HG03432 (cell line): ENCODE measurements at regions not wholly inside any gene's neighbourhood (a gene's known extent, or its start where the extent isn't known, plus 50 kb on each side); places are given as distances from the start of the nearest gene placed in this dataset.

Experiments used
- ATAC-seq: cut with Tn5 transposase; IDR thresholded peaks from one replicate; pipeline ENCODE4 v1.9.1; 2021; ENCODE audit warnings: mild to moderate bottlenecking, moderate library complexity; ENCODE audit not compliant: unreplicated experiment

DNA sequence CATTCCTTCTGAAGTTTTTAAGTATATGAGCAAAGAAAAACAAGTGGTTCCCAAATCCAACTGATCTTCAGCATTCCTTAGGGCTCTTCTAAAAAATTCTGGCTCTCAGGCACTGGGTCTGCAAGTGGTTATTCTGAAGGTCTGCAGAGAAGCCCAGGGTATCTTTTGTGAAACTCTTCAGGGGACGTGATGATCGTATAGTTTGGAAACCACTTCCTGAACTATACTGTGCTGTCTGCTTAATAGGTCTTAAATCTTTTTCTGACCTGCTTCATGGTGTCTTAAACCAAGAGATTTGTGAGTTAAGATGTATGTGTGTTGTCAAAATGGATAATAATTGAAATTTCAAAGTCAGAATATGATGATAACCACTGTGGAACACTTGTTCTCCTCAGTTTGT, 115.5 kb downstream of the LHX9 start:
- ATAC-seq: no peak

- ATAC-seq: no peak
Observed at GRCh38 chr1:198040880-198041279, 115.9 kb upstream of the NEK7 start.

DNA sequence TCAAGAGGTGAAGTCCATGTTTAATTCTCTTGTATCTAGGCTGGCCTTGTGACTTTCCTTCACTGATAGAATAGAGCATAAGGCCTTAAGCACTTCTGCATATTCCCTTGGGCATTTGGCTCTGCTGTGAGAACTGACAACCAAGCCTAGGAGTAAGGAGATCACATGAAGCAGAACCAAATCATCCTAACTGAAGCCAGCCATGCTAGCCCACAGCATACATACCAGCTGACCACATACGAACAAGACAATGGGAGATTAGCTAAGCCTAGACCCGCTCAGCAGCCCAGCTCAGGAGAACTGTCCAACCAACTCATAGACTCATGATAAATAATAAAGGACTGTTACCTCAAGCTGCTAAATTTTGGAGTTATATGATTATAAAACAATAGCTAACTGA, 114.6 kb upstream of the NEK7 start:
- ATAC-seq: no peak

- ATAC-seq: no peak
Observed at GRCh38 chr1:198047913-198048312, 108.9 kb upstream of the NEK7 start.

- no peak for ATAC-seq
Observed at GRCh38 chr1:198054510-198054909, 102.3 kb upstream of the NEK7 start.

GRCh38 chr1:198056255-198056654, 100.5 kb upstream of the NEK7 start:
- peak; percentile 80 for ATAC-seq

DNA sequence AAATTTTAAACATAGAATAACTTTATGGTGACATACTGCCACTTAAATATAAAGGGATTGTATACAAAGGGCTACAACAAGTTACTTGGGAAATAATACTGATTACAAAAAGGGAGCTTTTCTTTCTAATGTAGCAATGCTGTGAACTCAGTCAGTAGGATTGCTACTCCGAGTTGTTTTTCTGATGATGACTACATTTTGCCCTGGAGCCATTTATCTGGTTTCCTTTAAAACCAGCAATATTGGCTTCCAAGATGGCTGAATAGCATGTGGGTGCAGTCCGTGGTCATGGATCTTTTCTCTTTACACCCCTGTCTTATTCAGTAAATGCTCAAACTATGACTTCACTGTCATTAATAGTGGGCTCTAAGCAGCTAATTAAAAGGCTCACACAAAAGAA, 92.6 kb upstream of the NEK7 start:
- ATAC-seq: no peak

- no peak for ATAC-seq
Observed at GRCh38 chr1:198068285-198068684, 88.5 kb upstream of the NEK7 start.

- ATAC-seq: no peak
Observed at GRCh38 chr1:198072177-198072576, 84.6 kb upstream of the NEK7 start.

- no peak for ATAC-seq
Observed at GRCh38 chr1:198075296-198075695, 81.5 kb upstream of the NEK7 start.

DNA sequence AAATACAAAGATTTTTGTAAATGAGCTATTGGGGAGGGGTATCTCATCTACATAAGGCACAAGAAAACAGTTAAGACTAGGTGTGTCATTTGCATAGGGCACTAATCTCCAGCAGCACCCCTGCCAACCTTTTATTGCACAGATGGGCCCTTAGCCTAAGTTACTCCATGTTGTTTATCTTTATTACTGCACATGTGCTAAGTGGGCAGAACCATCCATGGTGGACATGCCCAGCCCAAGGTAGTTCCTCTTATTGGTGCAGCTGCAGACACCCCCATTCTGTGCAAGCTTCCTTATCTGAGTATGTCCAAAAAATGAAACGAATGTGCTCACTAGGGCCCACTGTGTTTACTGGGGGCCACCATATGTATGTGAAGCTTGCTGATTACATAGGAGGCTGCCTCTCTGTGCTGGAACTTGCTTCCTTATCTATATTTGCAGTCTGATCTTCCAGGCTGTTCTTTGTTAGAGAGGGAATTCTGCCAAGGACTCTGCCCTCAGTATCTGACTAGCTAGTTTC, 77.3 kb upstream of the NEK7 start:
- ATAC-seq: no peak

DNA sequence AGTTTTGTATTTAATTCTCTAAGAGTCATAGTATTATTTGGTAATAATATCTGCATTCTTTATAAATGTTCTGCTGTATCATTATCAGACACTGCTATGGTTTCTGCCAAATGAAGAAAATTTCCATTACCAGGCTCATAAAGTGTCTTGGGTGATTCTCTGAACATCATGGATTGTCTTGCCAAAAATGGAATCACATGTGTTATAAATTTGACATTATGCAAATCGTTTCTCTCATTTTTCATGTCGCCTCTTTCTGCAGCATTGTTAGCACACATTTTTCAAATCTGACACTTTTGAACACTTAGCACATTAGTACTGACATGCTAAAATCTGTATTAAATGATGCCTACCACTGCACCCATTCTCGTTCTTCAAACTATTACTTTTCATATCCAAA, 74.2 kb upstream of the NEK7 start:
- ATAC-seq: no peak

- no peak for ATAC-seq
Observed at GRCh38 chr1:198083549-198083948, 73.2 kb upstream of the NEK7 start.

- no peak for ATAC-seq
Observed at GRCh38 chr1:198084241-198084908, 72.4 kb upstream of the NEK7 start.

DNA sequence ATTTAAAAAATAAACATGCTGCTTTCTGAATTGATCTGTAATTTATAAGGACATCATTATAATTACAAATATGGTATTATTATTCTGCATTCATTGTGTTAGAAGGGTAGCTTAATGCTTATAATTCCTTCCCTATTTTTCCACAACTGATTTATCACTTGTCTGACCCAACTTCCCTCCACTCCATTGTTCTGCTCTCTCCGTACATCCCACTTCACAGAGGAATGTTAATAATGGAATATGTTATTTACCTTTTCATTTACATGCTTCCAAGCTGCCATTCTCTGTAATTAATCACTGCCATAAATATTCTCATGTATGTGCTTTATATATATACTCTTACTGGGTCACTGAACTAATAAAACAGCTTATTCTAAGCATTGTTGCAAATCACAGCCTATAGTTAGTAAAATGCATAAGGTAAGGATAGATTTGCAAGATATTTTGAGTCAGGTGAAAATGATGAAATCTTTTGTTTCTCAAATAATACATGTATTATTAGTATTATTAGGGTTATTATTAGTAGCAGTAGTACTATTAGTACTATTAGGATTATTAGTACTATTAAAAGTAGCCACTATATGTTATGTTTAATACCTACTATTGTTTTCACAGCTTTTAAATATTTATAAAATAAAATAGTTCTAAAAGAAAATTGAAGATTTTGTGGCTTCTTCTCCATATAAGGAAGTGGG, 70.6 kb upstream of the NEK7 start:
- no peak for ATAC-seq

- no peak for ATAC-seq
Observed at GRCh38 chr1:198087831-198088230, 69.0 kb upstream of the NEK7 start.

- no peak for ATAC-seq
Observed at GRCh38 chr1:198088360-198089071, 68.3 kb upstream of the NEK7 start.

- no peak for ATAC-seq
Observed at GRCh38 chr1:198096390-198096789, 60.4 kb upstream of the NEK7 start.

DNA sequence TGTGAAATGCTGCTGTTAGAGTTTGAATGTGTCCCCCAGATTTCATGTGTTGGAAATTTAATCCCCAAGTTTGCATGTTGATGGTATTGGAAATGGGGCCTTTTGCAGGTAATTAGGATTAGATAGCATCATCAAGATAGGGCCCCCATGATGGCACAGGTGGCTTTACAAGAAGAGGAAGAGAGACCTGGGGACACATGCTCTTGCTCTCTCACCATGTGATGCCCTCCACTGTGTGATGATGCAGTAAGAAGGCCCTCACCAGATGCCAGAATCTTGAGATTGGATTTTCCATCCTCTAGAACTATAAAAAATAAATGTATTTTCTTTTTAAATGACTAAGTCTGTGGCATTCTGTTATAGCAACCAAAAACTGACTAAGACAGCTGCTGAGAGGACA, 57.0 kb upstream of the NEK7 start:
- ATAC-seq: no peak

DNA sequence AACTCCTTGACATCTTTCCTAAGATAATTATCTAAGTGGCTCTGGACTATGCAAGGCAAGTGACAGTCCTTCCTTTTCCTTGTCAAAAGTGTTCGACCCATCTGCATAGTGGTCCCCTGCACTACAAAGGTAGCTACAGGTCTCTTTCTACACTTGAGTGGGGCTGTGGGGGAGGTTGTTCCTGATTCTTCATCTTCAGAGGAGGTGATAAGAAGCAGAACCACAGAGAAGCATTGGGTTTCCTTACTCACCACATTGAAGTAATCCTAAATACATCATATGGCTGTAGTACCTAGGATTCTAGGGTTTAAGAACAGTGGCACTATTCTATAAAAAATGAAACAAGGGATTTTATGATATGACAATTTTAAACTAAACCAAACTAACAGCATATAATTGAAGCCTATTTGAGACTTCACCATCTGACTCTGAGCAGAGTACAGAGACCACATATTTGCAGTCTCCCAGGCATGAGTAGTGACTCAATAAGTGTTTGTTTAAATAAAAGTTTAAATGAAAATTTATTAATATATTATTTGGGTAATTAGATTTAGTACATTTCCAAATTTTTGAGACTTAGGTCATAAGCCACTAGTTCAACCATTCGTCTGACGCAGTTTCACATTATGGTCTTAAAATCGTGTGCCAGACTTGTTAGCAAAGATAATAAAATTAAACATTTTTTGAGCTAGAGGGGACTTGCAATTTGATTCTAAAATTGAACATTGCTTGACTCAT, 54.9 kb upstream of the NEK7 start:
- ATAC-seq: no peak

DNA sequence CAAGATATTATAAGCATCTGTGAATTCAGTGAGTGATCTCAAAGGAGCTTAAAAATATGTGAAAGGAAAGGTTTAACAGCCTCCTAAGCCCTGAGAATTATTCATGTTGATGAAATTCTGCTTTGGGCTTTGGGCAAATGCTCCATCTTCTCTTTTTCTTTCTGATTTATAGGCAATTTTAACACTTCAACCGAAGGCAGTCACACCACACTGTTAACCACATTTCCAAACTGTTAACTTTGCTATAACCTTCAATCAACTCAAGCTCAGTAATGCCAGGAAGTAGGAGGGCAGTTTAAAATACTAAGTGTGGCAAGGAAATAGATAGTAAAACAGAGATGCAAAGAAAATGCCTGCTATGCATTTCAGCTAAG, 54.4 kb upstream of the NEK7 start:
- ATAC-seq: no peak
